ENCODE measurements at regions not wholly inside any gene's neighbourhood (a gene's known extent, or its start where the extent isn't known, plus 50 kb on each side); places are given as distances from the start of the nearest gene placed in this dataset.

- no peak for TF ChIP-seq CTCF (IDR thresholded peaks at IDR 0.05)
- no peak for TF ChIP-seq POLR2A (IDR thresholded peaks at IDR 0.05)
These were observed 926.1 kb upstream of the MANEA start for GRCh38 chr6:94651239-94651638.

All from ovary (tissue), 3 donors.